ENCODE measurements at regions not wholly inside any gene's neighbourhood (a gene's known extent, or its start where the extent isn't known, plus 50 kb on each side); places are given as distances from the start of the nearest gene placed in this dataset.

DNA sequence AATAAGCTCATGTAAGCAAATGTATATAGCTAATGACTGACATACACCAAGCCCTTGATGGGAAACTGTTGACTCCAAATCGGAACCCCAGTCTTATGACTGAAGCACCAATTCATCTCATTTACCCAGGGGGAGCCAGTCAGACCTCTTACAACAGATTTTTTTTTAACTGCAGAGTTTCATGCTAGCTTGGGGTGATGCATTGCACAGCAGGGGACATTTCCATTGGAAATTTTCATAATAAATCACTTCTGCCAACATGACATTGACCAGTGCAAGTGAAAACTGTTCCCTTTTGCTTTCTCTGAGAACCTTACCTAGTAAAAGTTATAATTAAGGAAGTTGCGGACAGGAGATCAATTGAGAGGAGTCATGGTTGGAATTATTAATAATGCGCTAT is 137.0 kb upstream of the VWC2 start:
- Histone ChIP-seq H3K27ac (no peak overlapping the region), H3K27me3 (no peaks in the 10 kb centered on the region), H3K36me3 (no peaks in the 10 kb centered on the region), H3K4me3 (no peak overlapping the region), H3K9me3 (no peaks in the 10 kb centered on the region), H3K4me1 (no peaks in the 10 kb centered on the region)
- no peak for DNase-seq
- TF ChIP-seq, protein P1, sequence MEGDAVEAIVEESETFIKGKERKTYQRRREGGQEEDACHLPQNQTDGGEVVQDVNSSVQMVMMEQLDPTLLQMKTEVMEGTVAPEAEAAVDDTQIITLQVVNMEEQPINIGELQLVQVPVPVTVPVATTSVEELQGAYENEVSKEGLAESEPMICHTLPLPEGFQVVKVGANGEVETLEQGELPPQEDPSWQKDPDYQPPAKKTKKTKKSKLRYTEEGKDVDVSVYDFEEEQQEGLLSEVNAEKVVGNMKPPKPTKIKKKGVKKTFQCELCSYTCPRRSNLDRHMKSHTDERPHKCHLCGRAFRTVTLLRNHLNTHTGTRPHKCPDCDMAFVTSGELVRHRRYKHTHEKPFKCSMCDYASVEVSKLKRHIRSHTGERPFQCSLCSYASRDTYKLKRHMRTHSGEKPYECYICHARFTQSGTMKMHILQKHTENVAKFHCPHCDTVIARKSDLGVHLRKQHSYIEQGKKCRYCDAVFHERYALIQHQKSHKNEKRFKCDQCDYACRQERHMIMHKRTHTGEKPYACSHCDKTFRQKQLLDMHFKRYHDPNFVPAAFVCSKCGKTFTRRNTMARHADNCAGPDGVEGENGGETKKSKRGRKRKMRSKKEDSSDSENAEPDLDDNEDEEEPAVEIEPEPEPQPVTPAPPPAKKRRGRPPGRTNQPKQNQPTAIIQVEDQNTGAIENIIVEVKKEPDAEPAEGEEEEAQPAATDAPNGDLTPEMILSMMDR (IDR thresholded peaks at IDR 0.05): no peak

DNA sequence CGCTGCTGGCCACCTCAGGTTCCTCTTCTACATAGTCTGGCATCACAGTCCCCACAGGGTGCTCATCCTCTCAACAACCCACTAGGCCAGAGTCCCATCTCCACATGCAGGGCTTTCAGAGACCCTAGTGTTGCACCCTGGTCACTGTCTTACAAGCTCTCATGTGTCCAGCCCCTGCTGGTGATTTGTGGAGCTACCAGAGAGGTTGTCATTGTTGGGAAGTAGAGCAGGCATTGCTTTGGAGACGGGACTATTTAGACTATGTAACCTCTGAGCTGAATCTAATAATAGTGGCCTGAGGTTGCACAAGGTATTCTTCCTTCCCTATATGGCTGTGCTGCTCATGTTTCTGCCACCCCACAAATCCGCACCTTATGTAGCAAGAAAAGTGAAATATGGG is 135.3 kb upstream of the VWC2 start:
- no peak for DNase-seq
- Histone ChIP-seq H3K27ac (no peak overlapping the region), H3K4me1 (no peaks in the 10 kb centered on the region), H3K36me3 (no peaks in the 10 kb centered on the region), H3K4me3 (no peak overlapping the region), H3K27me3 (no peaks in the 10 kb centered on the region), H3K9me3 (no peaks in the 10 kb centered on the region)
- TF ChIP-seq, protein P1 (IDR thresholded peaks at IDR 0.05): no peak
- TF ChIP-seq POLR2A (IDR thresholded peaks at IDR 0.05): no peak

DNA sequence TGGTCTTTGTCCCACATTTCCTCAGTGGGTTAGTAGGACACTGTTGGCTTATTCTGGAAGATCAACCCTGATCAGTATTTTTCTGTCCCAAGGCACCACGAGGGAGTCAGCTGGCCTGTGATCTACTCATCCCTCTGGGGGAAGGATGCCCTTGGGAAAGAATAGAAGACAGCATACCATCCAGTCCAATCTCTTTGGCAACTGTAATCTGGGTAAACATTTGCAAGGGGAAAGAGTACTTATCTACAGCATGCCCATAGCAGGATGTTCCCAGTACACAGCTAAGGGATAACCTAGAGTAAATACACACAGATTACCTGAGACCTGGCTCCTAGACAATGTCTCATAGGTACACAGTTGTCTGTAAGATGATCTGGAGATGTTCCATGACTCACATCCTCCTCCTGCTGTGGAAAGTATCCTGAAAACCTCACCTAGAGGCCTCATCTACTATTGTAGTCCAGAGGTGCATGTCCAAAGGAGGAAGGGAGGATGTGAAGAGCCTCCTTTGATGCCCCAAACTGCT is 134.3 kb upstream of the VWC2 start:
- H3K4me3 ChIP-seq: no peak overlapping the region
- H3K4me1 ChIP-seq: no peaks in the 10 kb centered on the region
- no peak for DNase-seq
- H3K36me3 ChIP-seq: no peaks in the 10 kb centered on the region
- H3K27ac ChIP-seq: no peak overlapping the region
- no peaks in the 10 kb centered on the region for H3K9me3 ChIP-seq
- no peaks in the 10 kb centered on the region for H3K27me3 ChIP-seq
- TF ChIP-seq, protein P1 (IDR thresholded peaks at IDR 0.05): no peak
- no peak for TF ChIP-seq POLR2A (IDR thresholded peaks at IDR 0.05)

DNA sequence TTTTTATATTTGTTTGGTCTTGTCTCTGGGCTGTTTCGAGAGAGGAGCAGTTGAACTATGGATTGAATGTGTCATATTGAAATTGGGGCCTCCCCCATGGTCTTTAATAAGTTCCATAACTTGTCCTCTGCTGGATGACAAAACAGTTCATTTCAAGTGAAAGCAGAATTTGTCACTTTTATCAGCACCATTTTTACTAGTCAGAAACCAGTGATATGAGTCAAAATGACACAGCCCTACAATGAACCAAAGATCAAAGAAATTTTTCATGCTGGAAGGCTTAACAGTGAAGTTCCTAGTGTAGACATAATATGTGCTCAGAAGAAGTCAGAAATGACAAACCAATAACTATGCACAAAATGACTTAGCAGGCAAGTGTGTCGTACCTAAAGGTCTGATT is 133.6 kb upstream of the VWC2 start:
- H3K9me3 ChIP-seq: no peaks in the 10 kb centered on the region
- H3K4me1 ChIP-seq: no peaks in the 10 kb centered on the region
- H3K27me3 ChIP-seq: no peaks in the 10 kb centered on the region
- TF ChIP-seq, protein P1 (IDR thresholded peaks at IDR 0.05): no peak
- TF ChIP-seq POLR2A (IDR thresholded peaks at IDR 0.05): no peak
- H3K27ac ChIP-seq: no peak overlapping the region
- no peak overlapping the region for H3K4me3 ChIP-seq
- DNase-seq: no peak
- H3K36me3 ChIP-seq: no peaks in the 10 kb centered on the region

DNA sequence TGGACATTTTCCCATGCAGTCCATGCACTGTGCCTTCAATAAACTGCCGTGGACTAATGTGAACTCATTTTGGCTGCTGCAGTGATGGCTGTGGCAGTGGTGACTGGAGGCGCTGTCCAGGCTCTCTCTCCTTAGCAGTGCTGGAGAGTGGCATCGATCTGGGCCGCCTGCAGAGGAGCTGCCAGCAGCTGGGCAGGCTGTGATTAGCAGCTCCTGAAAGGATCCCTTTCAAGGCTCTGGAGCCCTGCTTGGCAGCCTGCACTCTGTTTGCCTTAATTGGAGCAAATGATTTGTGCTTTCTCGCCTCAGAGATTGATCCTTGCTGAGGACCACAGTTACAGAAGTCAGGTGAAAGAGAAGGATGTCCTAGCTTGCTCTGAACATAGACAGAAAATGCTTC is 130.1 kb upstream of the VWC2 start:
- no peaks in the 10 kb centered on the region for H3K9me3 ChIP-seq
- H3K36me3 ChIP-seq: no peaks in the 10 kb centered on the region
- no peak overlapping the region for H3K4me3 ChIP-seq
- no peaks in the 10 kb centered on the region for H3K4me1 ChIP-seq
- TF ChIP-seq, protein P1 (IDR thresholded peaks at IDR 0.05): no peak
- DNase-seq: no peak
- no peaks in the 10 kb centered on the region for H3K27me3 ChIP-seq
- no peak overlapping the region for H3K27ac ChIP-seq

DNA sequence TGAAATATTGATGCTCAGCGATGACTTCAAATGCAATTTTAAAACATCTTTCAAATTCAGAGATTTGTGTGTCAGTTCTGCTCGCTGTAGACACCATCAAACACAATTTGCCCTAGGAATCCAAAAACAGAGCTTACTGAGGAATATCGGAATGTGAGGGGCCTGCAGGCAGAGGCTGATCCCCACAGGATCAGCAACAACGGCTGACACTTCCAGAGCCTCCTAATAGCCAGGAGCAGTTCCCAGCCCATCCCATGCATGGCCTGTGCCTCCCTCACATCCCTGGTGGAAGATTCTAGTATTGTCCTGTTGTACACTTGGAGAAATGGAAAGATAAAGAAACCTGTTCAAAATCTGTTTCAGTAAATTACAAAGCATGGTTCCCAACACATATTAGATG is 129.7 kb upstream of the VWC2 start:
- H3K27ac ChIP-seq: no peak overlapping the region
- no peaks in the 10 kb centered on the region for H3K4me1 ChIP-seq
- DNase-seq: no peak
- H3K4me3 ChIP-seq: no peak overlapping the region
- H3K27me3 ChIP-seq: no peaks in the 10 kb centered on the region
- no peaks in the 10 kb centered on the region for H3K36me3 ChIP-seq
- TF ChIP-seq, protein P1 (IDR thresholded peaks at IDR 0.05): no peak
- no peak for TF ChIP-seq POLR2A (IDR thresholded peaks at IDR 0.05)
- no peaks in the 10 kb centered on the region for H3K9me3 ChIP-seq
